B cell (primary cell): ENCODE measurements at regions not wholly inside any gene's neighbourhood (a gene's known extent, or its start where the extent isn't known, plus 50 kb on each side); places are given as distances from the start of the nearest gene placed in this dataset.

Experiments used
- ATAC-seq: fragments of 200-7000 bp; cut with Tn5 transposase; one replicate; pipeline ENCODE4 v1.10.0; 2021; ENCODE audit warnings: low read depth, mild to moderate bottlenecking, moderate number of reproducible peaks, moderate library complexity
- CTCF ChIA-PET: fragments of 350-600 bp; sonication (Branson Sonifier 250); formaldehyde crosslinking; loops from one replicate; lab custom pipeline; 2021; ENCODE audit warnings: antibody characterized with exemption, inconsistent platforms; lab: Charles Lee
- POLR2A ChIA-PET: fragments of 350-600 bp; sonication (Branson Sonifier 250); formaldehyde crosslinking; loops from one replicate; lab custom pipeline; 2021; ENCODE audit warnings: antibody characterized with exemption; lab: Charles Lee
- DNase-seq: peaks from one replicate; pipeline ENCODE4 v3.0.0; 2013
- H2AFZ ChIP-seq: 2 replicates; pipeline ENCODE4 v1.6.1; 2012; ENCODE audit warnings: mild to moderate bottlenecking, low read depth, low read length; ENCODE audit not compliant: insufficient read depth, poor library complexity, severe bottlenecking
- H3K27ac ChIP-seq, 2 donors: 1 replicate in 1 of 2; 2 replicates in 1 of 2; pipeline ENCODE4 v1.5.1; 2012 to 2013; ENCODE audit warnings: low read length in 2 of 2, mild to moderate bottlenecking in 2 of 2, moderate library complexity in 1 of 2
- H3K27me3 ChIP-seq, 4 experiments: fragments of 200-600 bp in 1 of 4; sonication (generic) in 1 of 4; replicated peaks in 1 of 4; 1 replicate in 2 of 4; 2 replicates in 2 of 4; pipeline versions ENCODE4 v1.6.1 to v1.7.0; 2013 to 2016; ENCODE audit warnings: low read length in 3 of 4, mild to moderate bottlenecking in 2 of 4, mixed read lengths in 1 of 4, moderate library complexity in 1 of 4; ENCODE audit not compliant: insufficient read depth in 4 of 4, control insufficient read depth in 3 of 4; ENCODE audit errors: control extremely low read depth in 1 of 4
- H3K36me3 ChIP-seq, 2 experiments: replicated peaks in 1 of 2; 1 replicate in 1 of 2; 2 replicates in 1 of 2; pipeline versions ENCODE4 v1.6.1 to v1.7.1; 2013; ENCODE audit warnings: low read length in 1 of 2; ENCODE audit not compliant: insufficient read depth in 2 of 2, control insufficient read depth in 1 of 2; ENCODE audit errors: control extremely low read depth in 1 of 2, extremely low read depth in 1 of 2
- H3K4me1 ChIP-seq, 2 donors: fragments of 200-600 bp in 1 of 2; sonication (generic) in 1 of 2; 1 replicate in 1 of 2; 2 replicates in 1 of 2; pipeline versions ENCODE4 v1.5.1 to v1.6.1; 2013 to 2017; ENCODE audit warnings: low read length in 2 of 2; ENCODE audit not compliant: control insufficient read depth in 2 of 2, insufficient read depth in 2 of 2
- H3K4me2 ChIP-seq: replicated peaks from 2 replicates; pipeline ENCODE3; 2012; ENCODE audit warnings: mild to moderate bottlenecking, low read depth, low read length; ENCODE audit not compliant: poor library complexity, severe bottlenecking
- H3K4me3 ChIP-seq, 5 experiments: fragments of 200-600 bp in 1 of 5; sonication (generic) in 1 of 5; 1 replicate in 3 of 5; 2 replicates in 2 of 5; pipeline versions ENCODE4 v1.5.1 to v1.7.0; 2011 to 2016; ENCODE audit warnings: low read length in 4 of 5, mild to moderate bottlenecking in 4 of 5, low read depth in 2 of 5, control low read depth in 1 of 5, moderate library complexity in 1 of 5; ENCODE audit not compliant: insufficient read depth in 1 of 5; ENCODE audit errors: control extremely low read depth in 1 of 5, extremely low read depth in 1 of 5
- H3K79me2 ChIP-seq: fragments of 200-600 bp; sonication (generic); one replicate; pipeline ENCODE4 v1.6.0; 2016; ENCODE audit warnings: low read length; ENCODE audit not compliant: control insufficient read depth, insufficient read depth
- H3K9ac ChIP-seq: fragments of 200-600 bp; sonication (generic); 2 replicates; pipeline ENCODE4 v1.6.1; 2017; ENCODE audit warnings: mild to moderate bottlenecking, low read length, moderate library complexity
- H3K9me3 ChIP-seq, 3 donors: one replicate each; pipeline versions ENCODE4 v1.6.1 to v1.7.1; 2013; ENCODE audit warnings: low read length in 2 of 3; ENCODE audit not compliant: control insufficient read depth in 2 of 3, insufficient read depth in 1 of 3; ENCODE audit errors: control extremely low read depth in 1 of 3
- H4K20me1 ChIP-seq: 2 replicates; pipeline ENCODE4 v1.6.0; 2012; ENCODE audit warnings: mild to moderate bottlenecking, low read length; ENCODE audit not compliant: insufficient read depth, control insufficient read depth, poor library complexity, severe bottlenecking
- H3K27ac Mint-ChIP-seq: one replicate; pipeline ENCODE4 v1.8.0; 2021; ENCODE audit warnings: mixed read lengths
- H3K27me3 Mint-ChIP-seq: one replicate; pipeline ENCODE4 v1.8.0; 2021; ENCODE audit warnings: mixed read lengths
- H3K4me1 Mint-ChIP-seq: one replicate; pipeline ENCODE4 v1.8.0; 2021; ENCODE audit warnings: mixed read lengths
- H3K4me3 Mint-ChIP-seq: one replicate; pipeline ENCODE4 v1.8.0; 2021; ENCODE audit warnings: mixed read lengths
- H3K9me3 Mint-ChIP-seq: one replicate; pipeline ENCODE4 v1.8.0; 2022; ENCODE audit warnings: mixed read lengths; ENCODE audit not compliant: insufficient read depth
- EZH2 ChIP-seq: IDR thresholded peaks from 2 replicates; pipeline ENCODE4 v1.6.1; 2012; ENCODE audit warnings: borderline replicate concordance, low read depth, mild to moderate bottlenecking, moderate library complexity, low read length; ENCODE audit not compliant: insufficient read depth, poor library complexity, severe bottlenecking
- WGBS: methylation state at CpG from one replicate; pipeline ENCODE4 v1.1.5; 2013; ENCODE audit warnings: missing lambda C conversion rate; ENCODE audit not compliant: insufficient coverage; 5-methylcytosine and 5-hydroxymethylcytosine counted together
- intact Hi-C: fragments of 100-400 bp; cut with micrococcal nuclease; formaldehyde crosslinking; loops from one replicate; pipeline ENCODE4 v1.10.0; 2022
- TF ChIP-seq, protein P1 (sequence below): fragments of 200-600 bp; IDR thresholded peaks from one replicate; pipeline ENCODE4 v1.8.0; 2022; ENCODE audit warnings: antibody characterized with exemption, mild to moderate bottlenecking

DNA sequence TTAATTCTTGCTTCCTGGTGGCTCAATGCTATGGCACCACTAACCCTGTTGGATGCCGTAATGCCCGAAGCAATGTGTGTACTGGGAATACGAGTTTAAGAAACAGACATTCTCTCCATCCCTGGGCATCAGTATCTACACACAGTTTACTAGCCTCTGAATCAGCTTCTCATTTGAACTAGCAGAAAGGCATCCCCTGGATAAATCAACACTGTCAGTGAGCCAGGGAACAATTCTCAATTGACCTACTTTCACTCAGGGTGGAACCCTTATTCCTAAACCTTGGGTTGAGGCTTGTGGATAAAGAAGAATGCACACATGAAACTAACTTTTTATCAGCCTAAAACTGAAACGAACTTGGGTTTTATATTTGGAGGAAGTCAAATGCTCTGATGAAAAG is 331.0 kb downstream of the GADD45G start:
- ATAC-seq (no peak), DNase-seq (no peak)
- H3K36me3 ChIP-seq, result no peaks in the 10 kb centered on the region
- no peak overlapping the region for H3K4me3 Mint-ChIP-seq
- WGBS, result no CpG with 5 or more reads among the region's 4 CpGs
- ChIA-PET POLR2A (no interaction called here), CTCF (no interaction called here)
- no peak for TF ChIP-seq EZH2
- TF ChIP-seq, protein P1, sequence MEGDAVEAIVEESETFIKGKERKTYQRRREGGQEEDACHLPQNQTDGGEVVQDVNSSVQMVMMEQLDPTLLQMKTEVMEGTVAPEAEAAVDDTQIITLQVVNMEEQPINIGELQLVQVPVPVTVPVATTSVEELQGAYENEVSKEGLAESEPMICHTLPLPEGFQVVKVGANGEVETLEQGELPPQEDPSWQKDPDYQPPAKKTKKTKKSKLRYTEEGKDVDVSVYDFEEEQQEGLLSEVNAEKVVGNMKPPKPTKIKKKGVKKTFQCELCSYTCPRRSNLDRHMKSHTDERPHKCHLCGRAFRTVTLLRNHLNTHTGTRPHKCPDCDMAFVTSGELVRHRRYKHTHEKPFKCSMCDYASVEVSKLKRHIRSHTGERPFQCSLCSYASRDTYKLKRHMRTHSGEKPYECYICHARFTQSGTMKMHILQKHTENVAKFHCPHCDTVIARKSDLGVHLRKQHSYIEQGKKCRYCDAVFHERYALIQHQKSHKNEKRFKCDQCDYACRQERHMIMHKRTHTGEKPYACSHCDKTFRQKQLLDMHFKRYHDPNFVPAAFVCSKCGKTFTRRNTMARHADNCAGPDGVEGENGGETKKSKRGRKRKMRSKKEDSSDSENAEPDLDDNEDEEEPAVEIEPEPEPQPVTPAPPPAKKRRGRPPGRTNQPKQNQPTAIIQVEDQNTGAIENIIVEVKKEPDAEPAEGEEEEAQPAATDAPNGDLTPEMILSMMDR, result no peak
- no peak overlapping the region for H3K27ac ChIP-seq
- H3K4me1 Mint-ChIP-seq, result peaks cover 1% of the 10 kb centered on the region
- no peak overlapping the region for H3K4me3 ChIP-seq
- H3K9ac ChIP-seq, result no peak overlapping the region
- H3K27ac Mint-ChIP-seq, result no peak overlapping the region
- H3K4me2 ChIP-seq, result no peak overlapping the region
- H3K9me3 ChIP-seq, result no peaks in the 10 kb centered on the region
- H4K20me1 ChIP-seq, result no peaks in the 10 kb centered on the region
- H2AFZ ChIP-seq, result no peak overlapping the region
- no peaks in the 10 kb centered on the region for H3K27me3 ChIP-seq
- no peaks in the 10 kb centered on the region for H3K4me1 ChIP-seq
- intact Hi-C loops, result no loop called here
- peaks cover 13% of the 10 kb centered on the region for H3K27me3 Mint-ChIP-seq
- H3K79me2 ChIP-seq, result no peaks in the 10 kb centered on the region
- H3K9me3 Mint-ChIP-seq, result no peaks in the 10 kb centered on the region

DNA sequence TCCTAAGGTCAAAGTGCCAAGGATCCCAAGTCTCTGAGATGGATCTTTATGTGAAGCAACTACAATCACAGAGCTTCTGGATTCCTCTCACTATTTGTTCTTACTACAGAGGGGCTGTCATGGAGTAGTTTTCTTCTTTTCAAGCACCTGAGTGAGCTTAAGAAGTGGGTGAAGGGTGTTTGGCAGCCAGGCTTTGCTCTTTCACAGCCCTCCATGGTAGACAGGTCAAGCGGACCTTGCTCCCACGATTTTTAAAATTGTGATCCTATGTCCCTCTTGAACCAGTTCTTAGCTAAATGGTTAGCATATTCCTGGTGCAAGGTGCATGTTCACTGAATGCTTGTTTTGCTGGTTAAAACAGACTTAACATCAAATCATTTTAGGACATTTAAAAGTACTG is 332.2 kb downstream of the GADD45G start:
- Histone ChIP-seq H3K4me3 (no peak overlapping the region), H3K4me1 (no peaks in the 10 kb centered on the region), H3K27ac (no peak overlapping the region), H3K9me3 (no peaks in the 10 kb centered on the region), H3K36me3 (no peaks in the 10 kb centered on the region), H4K20me1 (no peaks in the 10 kb centered on the region), H3K27me3 (peaks cover 0 to 5% (median 0%) of the 10 kb centered on the region in 4 experiments), H3K4me2 (no peak overlapping the region), H3K9ac (no peak overlapping the region), H3K79me2 (no peaks in the 10 kb centered on the region), H2AFZ (no peak overlapping the region)
- intact Hi-C loops, result no loop called here
- DNase-seq, result no peak
- no peak for ATAC-seq
- H3K27me3 Mint-ChIP-seq, result peaks cover 21% of the 10 kb centered on the region
- WGBS, result 100% methylated on average over 2 of the region's 2 CpGs
- ChIA-PET POLR2A (no interaction called here), CTCF (no interaction called here)
- peaks cover 1% of the 10 kb centered on the region for H3K4me1 Mint-ChIP-seq
- no peaks in the 10 kb centered on the region for H3K9me3 Mint-ChIP-seq
- H3K27ac Mint-ChIP-seq, result no peak overlapping the region
- TF ChIP-seq, protein P1, result no peak
- TF ChIP-seq EZH2, result no peak
- no peak overlapping the region for H3K4me3 Mint-ChIP-seq
